Panc1 (cell line): ENCODE measurements at regions not wholly inside any gene's neighbourhood (a gene's known extent, or its start where the extent isn't known, plus 50 kb on each side); places are given as distances from the start of the nearest gene placed in this dataset.
A peak's percentile ranks its signal among the peaks of the same experiment; 100 is the strongest.

ENCODE experiments used
- ATAC-seq: fragments of 200-7000 bp; cut with Tn5 transposase; 2 replicates; pipeline ENCODE4 v1.9.1; 2020; ENCODE audit warnings: mild to moderate bottlenecking, moderate library complexity
- BruUV-seq: library from RNA; stranded (reverse); fragments of 400-500 nt; replicated peaks from 2 replicates; lab custom pipeline; 2021; lab: Mats Ljungman, UMichigan
- CTCF ChIA-PET: fragments of 300-600 bp; sonication (Branson Sonifier 250); formaldehyde crosslinking; loops from one replicate; lab custom pipeline; 2022; ENCODE audit warnings: antibody characterized with exemption; lab: Charles Lee
- POLR2A ChIA-PET: fragments of 300-600 bp; sonication (Branson Sonifier 250); formaldehyde crosslinking; loops from one replicate; lab custom pipeline; 2022; ENCODE audit warnings: antibody characterized with exemption; lab: Charles Lee
- DNase-seq: peaks from one replicate; pipeline ENCODE4 v3.0.0-alpha.2; 2010; ENCODE audit warnings: low read depth, low spot score
- H3K27ac ChIP-seq: 2 replicates; pipeline ENCODE4 v1.5.1; 2011; ENCODE audit warnings: mild to moderate bottlenecking, low read length, inconsistent platforms
- H3K27me3 ChIP-seq: fragments of 200-500 bp; sonication (Bioruptor generic); 2 replicates; pipeline ENCODE4 v1.6.0; 2014; ENCODE audit warnings: low read length, inconsistent platforms; ENCODE audit not compliant: control insufficient read depth, insufficient read depth
- H3K36me3 ChIP-seq: fragments of 200-500 bp; sonication (Bioruptor generic); 2 replicates; pipeline ENCODE4 v1.5.1; 2014; ENCODE audit warnings: inconsistent platforms, mild to moderate bottlenecking, low read length, moderate library complexity; ENCODE audit not compliant: control insufficient read depth, insufficient read depth
- H3K4me1 ChIP-seq: 2 replicates; pipeline ENCODE4 v1.5.1; 2011; ENCODE audit warnings: inconsistent platforms, mild to moderate bottlenecking, low read length, moderate library complexity; ENCODE audit not compliant: control insufficient read depth, insufficient read depth
- H3K4me3 ChIP-seq, 2 experiments: 2 replicates each; pipeline ENCODE4 v1.5.1; 2011 to 2012; ENCODE audit warnings: low read depth in 2 of 2, low read length in 2 of 2, mild to moderate bottlenecking in 2 of 2, inconsistent platforms in 1 of 2, moderate library complexity in 1 of 2
- H3K9me3 ChIP-seq: fragments of 200-500 bp; sonication (Bioruptor generic); 2 replicates; pipeline ENCODE4 v1.5.1; 2014; ENCODE audit warnings: low read depth, mild to moderate bottlenecking, inconsistent platforms, low read length, moderate library complexity; ENCODE audit not compliant: control insufficient read depth, insufficient read depth
- POLR2AphosphoS5 ChIP-seq: IDR thresholded peaks from 2 replicates; pipeline ENCODE4 v1.6.1; 2012; ENCODE audit warnings: mild to moderate bottlenecking, low read depth, low read length, moderate library complexity
- SIN3A ChIP-seq: IDR thresholded peaks from 2 replicates; pipeline ENCODE4 v1.6.1; 2012; ENCODE audit warnings: low read depth, mild to moderate bottlenecking, low read length, moderate library complexity, borderline replicate concordance; ENCODE audit not compliant: insufficient read depth
- TCF7L2 ChIP-seq: IDR thresholded peaks from 2 replicates; pipeline ENCODE4 v1.6.1; 2011; ENCODE audit warnings: mild to moderate bottlenecking, low read depth, low read length, inconsistent platforms
- in situ Hi-C: cut with HindIII; loops from 2 replicates; pipeline ENCODE4 v1.10.0; 2016; ENCODE audit warnings: low sequenced_read_pairs, low pct_unique_long_range_greater_than_20kb
- intact Hi-C: fragments of 100-400 bp; cut with micrococcal nuclease; formaldehyde crosslinking; loops from one replicate; pipeline ENCODE4 v1.10.0; 2022; ENCODE audit not compliant: unreplicated experiment
- TF ChIP-seq, protein P1 (sequence below): fragments of 450-650 bp; IDR thresholded peaks from 2 replicates; pipeline ENCODE4 v1.5.1; 2017; ENCODE audit warnings: mild to moderate bottlenecking
- TF ChIP-seq, protein P2 (sequence below), 2 experiments: IDR thresholded peaks; 2 replicates each; pipeline ENCODE4 v1.6.1; 2011 to 2012; ENCODE audit warnings: low read depth in 2 of 2, control low read depth in 1 of 2, low read length in 1 of 2, mild to moderate bottlenecking in 1 of 2, moderate library complexity in 1 of 2; ENCODE audit not compliant: insufficient read depth in 1 of 2

DNA sequence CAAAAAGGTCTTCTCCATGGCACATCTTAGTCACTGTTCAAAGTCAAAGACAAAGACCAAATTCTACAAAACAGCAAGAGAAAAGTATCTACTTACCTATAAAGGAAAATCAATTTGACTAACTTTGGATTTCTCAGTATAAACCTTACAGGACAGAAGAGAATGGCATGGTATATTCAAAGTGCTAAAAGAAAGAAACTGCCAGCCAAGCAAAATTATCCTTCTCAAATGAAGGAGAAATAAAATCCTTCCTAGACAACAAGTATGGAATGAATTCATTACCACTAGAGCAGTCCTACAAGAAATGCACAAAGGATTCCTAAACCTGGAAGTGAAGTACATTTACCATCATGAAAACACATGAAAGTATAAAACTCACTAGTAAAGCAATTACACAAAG is 235.5 kb downstream of the STK31 start:
- CTCF ChIA-PET, result no interaction called here
- DNase-seq, result no peak
- no peaks in the 10 kb centered on the region for H3K9me3 ChIP-seq
- BruUV-seq, result no TSS peak
- H3K4me1 ChIP-seq, result no peaks in the 10 kb centered on the region
- no peak overlapping the region for H3K27ac ChIP-seq
- POLR2A ChIA-PET, result no interaction called here
- TF ChIP-seq TCF7L2 (no peak), POLR2AphosphoS5 (no peak), SIN3A (no peak)
- TF ChIP-seq, protein P1, sequence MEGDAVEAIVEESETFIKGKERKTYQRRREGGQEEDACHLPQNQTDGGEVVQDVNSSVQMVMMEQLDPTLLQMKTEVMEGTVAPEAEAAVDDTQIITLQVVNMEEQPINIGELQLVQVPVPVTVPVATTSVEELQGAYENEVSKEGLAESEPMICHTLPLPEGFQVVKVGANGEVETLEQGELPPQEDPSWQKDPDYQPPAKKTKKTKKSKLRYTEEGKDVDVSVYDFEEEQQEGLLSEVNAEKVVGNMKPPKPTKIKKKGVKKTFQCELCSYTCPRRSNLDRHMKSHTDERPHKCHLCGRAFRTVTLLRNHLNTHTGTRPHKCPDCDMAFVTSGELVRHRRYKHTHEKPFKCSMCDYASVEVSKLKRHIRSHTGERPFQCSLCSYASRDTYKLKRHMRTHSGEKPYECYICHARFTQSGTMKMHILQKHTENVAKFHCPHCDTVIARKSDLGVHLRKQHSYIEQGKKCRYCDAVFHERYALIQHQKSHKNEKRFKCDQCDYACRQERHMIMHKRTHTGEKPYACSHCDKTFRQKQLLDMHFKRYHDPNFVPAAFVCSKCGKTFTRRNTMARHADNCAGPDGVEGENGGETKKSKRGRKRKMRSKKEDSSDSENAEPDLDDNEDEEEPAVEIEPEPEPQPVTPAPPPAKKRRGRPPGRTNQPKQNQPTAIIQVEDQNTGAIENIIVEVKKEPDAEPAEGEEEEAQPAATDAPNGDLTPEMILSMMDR, result no peak
- TF ChIP-seq, protein P2, sequence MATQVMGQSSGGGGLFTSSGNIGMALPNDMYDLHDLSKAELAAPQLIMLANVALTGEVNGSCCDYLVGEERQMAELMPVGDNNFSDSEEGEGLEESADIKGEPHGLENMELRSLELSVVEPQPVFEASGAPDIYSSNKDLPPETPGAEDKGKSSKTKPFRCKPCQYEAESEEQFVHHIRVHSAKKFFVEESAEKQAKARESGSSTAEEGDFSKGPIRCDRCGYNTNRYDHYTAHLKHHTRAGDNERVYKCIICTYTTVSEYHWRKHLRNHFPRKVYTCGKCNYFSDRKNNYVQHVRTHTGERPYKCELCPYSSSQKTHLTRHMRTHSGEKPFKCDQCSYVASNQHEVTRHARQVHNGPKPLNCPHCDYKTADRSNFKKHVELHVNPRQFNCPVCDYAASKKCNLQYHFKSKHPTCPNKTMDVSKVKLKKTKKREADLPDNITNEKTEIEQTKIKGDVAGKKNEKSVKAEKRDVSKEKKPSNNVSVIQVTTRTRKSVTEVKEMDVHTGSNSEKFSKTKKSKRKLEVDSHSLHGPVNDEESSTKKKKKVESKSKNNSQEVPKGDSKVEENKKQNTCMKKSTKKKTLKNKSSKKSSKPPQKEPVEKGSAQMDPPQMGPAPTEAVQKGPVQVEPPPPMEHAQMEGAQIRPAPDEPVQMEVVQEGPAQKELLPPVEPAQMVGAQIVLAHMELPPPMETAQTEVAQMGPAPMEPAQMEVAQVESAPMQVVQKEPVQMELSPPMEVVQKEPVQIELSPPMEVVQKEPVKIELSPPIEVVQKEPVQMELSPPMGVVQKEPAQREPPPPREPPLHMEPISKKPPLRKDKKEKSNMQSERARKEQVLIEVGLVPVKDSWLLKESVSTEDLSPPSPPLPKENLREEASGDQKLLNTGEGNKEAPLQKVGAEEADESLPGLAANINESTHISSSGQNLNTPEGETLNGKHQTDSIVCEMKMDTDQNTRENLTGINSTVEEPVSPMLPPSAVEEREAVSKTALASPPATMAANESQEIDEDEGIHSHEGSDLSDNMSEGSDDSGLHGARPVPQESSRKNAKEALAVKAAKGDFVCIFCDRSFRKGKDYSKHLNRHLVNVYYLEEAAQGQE (IDR thresholded peaks at IDR 0.05; ENCODE audit: insufficient read depth in 1 of 2, low read depth in 2 of 2, low read length in 1 of 2), result no peak
- in situ Hi-C loops, result no loop called here
- no peak for ATAC-seq
- no peaks in the 10 kb centered on the region; the same call in 1 of the 2 replicates for H3K27me3 ChIP-seq
- intact Hi-C loops, result no loop called here
- H3K4me3 ChIP-seq, result no peak overlapping the region
- no peaks in the 10 kb centered on the region for H3K36me3 ChIP-seq

DNA sequence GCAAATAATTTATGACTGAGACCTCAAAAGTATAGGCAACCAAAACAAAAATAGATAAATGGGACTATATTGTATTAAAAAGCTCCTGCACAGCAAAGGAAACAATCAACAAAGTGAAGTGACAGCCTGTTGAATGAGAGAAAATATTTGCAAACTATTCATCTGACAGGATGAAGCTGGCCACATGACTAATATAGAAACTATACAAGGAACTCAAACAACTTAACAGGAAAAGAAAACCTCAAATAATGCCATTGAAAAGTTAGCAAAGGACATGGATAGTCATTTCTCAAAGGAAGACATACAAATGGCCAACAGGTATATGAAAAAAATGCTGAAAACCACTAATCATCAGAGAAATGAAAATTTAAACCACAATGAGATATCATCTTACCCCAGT is 245.1 kb downstream of the STK31 start:
- no peak for DNase-seq
- BruUV-seq, result no TSS peak
- no peak overlapping the region for H3K4me3 ChIP-seq

More for the DNA sequence above, 245.1 kb downstream of the STK31 start:
- POLR2A ChIA-PET, result no interaction called here
- peaks cover 9% of the 10 kb centered on the region for H3K4me1 ChIP-seq
- intact Hi-C loops (no loop called here), in situ Hi-C loops (no loop called here)
- CTCF ChIA-PET, result no interaction called here
- TF ChIP-seq, protein P1, result no peak
- TF ChIP-seq TCF7L2 (no peak), POLR2AphosphoS5 (no peak), SIN3A (no peak)
- TF ChIP-seq, protein P2 (IDR thresholded peaks at IDR 0.05; ENCODE audit: insufficient read depth in 1 of 2, low read depth in 2 of 2, low read length in 1 of 2), result no peak
- ATAC-seq, result 0 out of 2 replicates have a peak, but pooled peaks have one; percentile 39
- no peak overlapping the region for H3K27ac ChIP-seq
- no peaks in the 10 kb centered on the region for H3K27me3 ChIP-seq
- H3K36me3 ChIP-seq, result no peaks in the 10 kb centered on the region
- no peaks in the 10 kb centered on the region for H3K9me3 ChIP-seq
